HK-2 (cell line): ENCODE measurements at regions not wholly inside any gene's neighbourhood (a gene's known extent, or its start where the extent isn't known, plus 50 kb on each side); places are given as distances from the start of the nearest gene placed in this dataset.
A peak's percentile ranks its signal among the peaks of the same experiment; 100 is the strongest.

ENCODE experiments used
- DNase-seq: peaks from one replicate; pipeline ENCODE4 v3.0.0-alpha.2; 2018; ENCODE audit not compliant: unreplicated experiment

- no peak for DNase-seq
Measured at GRCh38 chr16:87171723-87172122, 145.5 kb downstream of the C16orf95 start.

DNA sequence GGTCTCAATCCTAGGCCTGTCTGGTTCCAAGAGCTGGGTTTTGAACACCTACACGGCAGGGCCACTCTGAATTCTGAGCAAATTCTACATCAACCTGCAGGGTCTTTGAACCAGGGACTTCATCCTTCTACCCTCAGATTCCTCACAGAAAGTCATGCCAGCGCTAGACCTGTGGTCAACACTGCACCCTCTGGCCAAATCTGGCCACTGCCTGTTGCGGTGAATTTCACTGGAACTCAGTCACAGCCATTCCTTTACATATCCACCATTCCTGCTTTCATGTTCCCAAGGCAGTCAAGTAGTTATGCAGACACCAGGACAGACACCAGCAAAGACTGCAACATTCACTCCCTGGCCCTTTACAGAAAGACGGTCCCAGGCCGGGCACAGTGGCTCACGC, 144.6 kb downstream of the C16orf95 start:
- no peak for DNase-seq

- DNase-seq = no peak
Measured at GRCh38 chr16:87173294-87173893, 143.8 kb downstream of the C16orf95 start.

DNA sequence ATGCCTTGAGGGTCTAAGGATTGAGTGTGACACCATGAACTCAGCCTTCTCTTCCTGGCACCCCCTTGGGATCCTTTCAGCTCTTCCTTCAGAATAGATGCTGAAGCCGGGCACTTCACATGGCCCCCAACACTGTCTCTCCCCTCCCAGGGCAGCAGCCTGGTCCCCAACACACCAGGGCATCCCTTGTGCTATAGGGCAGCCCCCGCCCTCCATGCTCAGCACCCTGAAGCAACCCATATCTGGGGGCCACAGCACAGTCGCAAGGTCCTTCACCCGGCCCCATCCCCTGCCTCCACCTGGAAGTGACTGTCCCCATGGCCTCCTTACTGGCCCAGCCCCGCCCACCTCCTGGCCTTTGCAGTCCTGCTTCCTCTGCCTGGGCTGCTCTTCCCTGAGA, 143.1 kb downstream of the C16orf95 start:
- no peak for DNase-seq

DNA sequence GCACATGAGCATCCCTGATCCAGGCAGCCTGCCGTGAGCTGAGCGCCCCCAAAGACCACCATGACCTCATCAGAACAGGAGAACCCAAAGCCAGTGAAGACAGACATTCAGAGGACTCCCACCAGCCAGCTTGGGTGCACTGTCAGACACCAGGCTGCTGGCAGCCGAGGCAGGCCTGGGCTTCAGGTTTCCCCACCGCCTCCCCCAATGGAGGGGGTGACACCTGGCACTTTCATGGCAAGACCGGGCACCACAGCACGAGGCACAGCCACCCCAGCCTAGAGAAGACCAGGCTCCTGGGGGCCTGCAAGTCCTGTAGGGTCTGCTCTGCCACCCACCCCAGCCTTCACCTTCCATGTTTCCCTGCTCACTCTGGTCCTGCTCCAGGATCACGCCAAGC, 140.5 kb downstream of the C16orf95 start:
- no peak for DNase-seq

- no peak for DNase-seq
Measured at GRCh38 chr16:87177673-87178072, 139.5 kb downstream of the C16orf95 start.

- no peak for DNase-seq
Measured at GRCh38 chr16:87178177-87178863, 138.9 kb downstream of the C16orf95 start.

- DNase-seq = peak; percentile 45
Measured at GRCh38 chr16:87178977-87179376, 138.2 kb downstream of the C16orf95 start.

- DNase-seq = peak; percentile 15
Measured at GRCh38 chr16:87180069-87180468, 137.1 kb downstream of the C16orf95 start.

- DNase-seq = no peak
Measured at GRCh38 chr16:87182759-87183158, 134.4 kb downstream of the C16orf95 start.

DNA sequence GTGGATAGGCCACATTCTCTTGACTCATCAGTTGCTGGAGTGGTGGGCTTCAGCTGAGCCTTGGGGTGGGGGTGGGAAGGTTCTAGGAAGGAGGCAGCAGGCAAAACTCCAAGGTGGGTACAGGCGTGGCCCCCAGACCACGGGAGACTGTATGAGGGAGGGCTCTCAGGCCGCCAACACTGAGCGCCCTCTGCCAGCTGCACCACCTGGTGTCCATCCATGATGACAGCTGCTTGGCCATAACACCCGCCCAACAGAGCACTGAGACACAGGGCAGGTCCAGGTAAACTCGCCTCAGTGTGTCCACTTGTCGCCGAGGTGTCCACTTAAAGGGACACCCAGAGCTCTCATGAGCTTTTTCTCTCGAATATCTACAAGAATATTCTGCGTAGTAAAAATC, 133.5 kb downstream of the C16orf95 start:
- DNase-seq = no peak

- no peak for DNase-seq
Measured at GRCh38 chr16:87185308-87185707, 131.9 kb downstream of the C16orf95 start.

DNA sequence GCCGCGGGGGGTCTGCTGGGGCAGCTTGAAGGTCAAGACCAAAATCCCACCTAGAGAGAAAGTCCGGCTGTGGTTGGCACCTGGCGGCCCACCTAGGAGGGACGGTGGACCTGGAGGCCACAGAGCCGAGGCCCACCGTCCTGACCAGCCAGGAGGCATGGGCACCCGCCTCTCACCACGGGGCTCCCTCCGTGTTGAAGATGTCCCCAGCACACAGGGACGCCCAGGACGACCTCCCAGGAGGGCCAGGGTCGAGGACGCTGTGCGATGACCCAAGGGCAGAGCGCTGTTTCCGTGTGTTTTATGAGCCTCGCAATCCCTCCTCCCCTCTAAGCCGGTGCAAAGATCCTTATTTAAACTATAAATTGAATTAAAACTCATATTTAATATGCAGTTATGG, 131.2 kb downstream of the C16orf95 start:
- no peak for DNase-seq

- DNase-seq = no peak
Measured at GRCh38 chr16:87186446-87186845, 130.7 kb downstream of the C16orf95 start.

DNA sequence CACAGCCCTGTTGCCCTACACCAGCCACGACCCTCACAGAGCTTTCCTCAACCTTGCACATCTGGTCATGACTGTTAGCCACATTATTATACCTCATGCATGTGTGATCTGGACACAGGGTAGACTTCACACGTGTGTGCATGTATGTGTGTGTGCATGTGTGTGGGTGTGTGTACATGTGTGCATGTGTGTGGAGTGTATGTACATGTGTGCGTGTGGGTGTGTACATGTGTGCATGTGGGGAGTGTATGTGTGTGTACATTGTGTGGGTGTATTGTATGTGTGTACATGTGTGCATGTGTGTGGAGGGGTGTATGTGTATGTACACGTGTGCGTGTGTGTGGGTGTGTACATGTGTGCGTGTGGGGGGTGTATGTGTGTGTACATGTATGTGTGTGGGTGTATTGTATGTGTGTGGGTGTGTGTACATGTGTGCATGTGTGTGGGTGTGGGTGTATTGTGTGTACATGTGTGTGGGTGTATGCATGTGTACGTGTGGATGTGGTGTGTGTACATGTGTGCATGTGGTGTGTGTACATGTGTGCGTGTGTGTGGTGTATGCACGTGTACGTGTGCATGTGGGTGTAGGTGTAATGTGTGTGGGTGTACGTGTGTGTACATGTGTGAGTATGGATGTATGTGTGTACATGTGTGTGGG, 130.2 kb downstream of the C16orf95 start:
- no peak for DNase-seq

DNA sequence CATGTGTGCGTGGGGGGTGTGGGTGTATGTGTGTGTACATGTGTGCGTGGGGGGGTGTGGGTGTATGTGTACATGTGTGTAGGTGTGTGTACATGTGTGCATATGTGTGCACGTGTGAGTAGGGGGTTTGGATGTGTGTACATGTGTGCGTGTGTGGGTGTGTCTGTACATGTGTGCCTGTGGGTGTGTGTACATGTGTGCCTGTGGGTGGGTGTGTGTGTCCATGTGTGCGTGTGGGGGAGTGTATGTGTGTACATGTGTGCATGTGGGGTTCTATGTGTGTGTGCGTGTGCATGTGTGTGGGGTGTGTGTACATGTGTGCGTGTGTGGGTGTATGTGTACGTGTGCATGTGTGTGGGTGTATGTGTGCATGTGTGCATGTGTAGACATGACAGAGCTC, 129.1 kb downstream of the C16orf95 start:
- no peak for DNase-seq

GRCh38 chr16:87189426-87189825, 127.8 kb downstream of the C16orf95 start:
- DNase-seq = no peak

GRCh38 chr16:87190288-87191230, 126.6 kb downstream of the C16orf95 start:
- DNase-seq = no peak

- DNase-seq = no peak
Measured at GRCh38 chr16:87192452-87193073, 124.6 kb downstream of the C16orf95 start.

DNA sequence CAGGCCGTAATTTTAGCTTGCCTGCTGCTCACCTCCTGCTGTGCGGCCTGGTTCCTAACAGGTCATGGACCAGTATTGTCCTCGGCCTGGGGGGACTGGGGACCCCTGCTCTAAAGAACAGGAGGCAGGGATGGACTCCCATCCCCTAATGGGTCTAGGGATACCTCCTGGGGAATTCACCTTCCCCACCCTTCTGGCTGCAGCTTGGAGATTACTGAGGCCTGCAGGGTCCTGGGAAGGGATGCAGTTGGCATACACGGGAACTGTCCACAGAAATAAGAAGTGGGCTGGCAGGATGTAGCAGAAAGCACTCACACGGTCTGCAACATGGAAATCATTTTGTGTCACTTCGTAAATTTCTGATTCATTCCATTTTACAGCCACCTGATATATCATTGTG, 123.0 kb downstream of the C16orf95 start:
- DNase-seq = no peak

DNA sequence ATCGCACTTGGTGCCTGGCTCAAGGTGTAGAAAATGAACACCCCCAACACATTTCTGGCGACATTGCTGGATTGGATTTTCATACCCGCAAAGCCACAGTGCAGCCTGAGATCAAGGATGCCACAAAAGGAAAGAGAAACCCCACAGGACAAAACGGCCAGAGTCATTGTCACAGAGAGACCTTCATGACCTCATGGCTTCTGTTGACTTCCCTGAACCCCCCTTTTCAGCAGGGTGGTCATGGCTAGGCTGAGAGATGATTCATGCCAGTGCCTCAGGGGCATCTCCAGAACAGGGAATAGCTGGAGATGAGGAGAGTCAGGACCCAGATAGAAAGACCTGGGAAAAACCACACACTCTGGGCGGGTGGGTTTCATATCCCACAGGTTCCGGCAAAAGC, 122.0 kb downstream of the C16orf95 start:
- DNase-seq = no peak

- no peak for DNase-seq
Measured at GRCh38 chr16:87196231-87196630, 121.0 kb downstream of the C16orf95 start.
